GM21360 (cell line): ENCODE measurements at regions not wholly inside any gene's neighbourhood (a gene's known extent, or its start where the extent isn't known, plus 50 kb on each side); places are given as distances from the start of the nearest gene placed in this dataset.
"Not testable (repeated sequence)": the region's sequence is repeated elsewhere in the genome, so short reads cannot be mapped to it uniquely, and the experiment has no call there.

Experiments used
- ATAC-seq: cut with Tn5 transposase; IDR thresholded peaks from one replicate; pipeline ENCODE4 v1.9.1; 2021; ENCODE audit warnings: mild to moderate bottlenecking, moderate library complexity; ENCODE audit not compliant: unreplicated experiment

DNA sequence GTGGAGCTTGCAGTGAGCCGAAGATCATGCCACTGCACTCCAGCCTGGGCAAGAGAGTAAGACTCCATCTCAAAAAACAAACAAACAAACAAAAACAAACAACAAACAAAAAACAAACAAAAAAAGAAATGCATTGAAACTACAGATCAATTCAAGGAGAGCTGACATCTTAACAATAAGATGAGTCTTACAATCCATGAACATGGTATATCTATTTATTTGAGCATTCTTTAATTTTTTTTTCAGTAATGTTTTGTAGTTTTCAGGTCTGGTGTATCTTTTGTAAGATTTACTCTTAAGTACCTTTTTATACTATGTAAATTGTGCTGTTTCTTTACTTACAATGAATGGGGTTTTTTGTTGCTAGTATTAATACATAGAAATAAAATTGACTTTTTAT lies 140.1 kb upstream of the DAPK1 start:
- ATAC-seq, result no peak

DNA sequence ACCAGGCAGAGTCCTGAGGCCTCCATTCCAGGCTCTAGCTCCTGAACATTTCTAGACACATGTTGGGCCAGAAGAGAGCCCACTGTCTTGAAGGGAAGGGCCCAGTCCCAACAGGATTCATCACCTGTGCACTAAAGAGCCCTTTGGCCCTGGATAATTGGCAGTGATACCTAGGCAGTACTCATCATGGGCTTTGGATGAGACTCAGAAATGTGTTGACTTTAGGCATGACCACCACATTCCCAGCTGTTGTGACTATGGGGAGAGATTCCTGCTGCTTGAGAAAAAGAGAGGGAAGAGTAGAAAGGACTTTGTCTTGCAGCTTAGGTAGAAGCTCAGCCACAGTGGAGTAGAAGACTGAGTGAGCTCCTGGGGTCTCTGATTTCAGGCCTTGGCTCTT lies 138.4 kb upstream of the DAPK1 start:
- ATAC-seq, result no peak

DNA sequence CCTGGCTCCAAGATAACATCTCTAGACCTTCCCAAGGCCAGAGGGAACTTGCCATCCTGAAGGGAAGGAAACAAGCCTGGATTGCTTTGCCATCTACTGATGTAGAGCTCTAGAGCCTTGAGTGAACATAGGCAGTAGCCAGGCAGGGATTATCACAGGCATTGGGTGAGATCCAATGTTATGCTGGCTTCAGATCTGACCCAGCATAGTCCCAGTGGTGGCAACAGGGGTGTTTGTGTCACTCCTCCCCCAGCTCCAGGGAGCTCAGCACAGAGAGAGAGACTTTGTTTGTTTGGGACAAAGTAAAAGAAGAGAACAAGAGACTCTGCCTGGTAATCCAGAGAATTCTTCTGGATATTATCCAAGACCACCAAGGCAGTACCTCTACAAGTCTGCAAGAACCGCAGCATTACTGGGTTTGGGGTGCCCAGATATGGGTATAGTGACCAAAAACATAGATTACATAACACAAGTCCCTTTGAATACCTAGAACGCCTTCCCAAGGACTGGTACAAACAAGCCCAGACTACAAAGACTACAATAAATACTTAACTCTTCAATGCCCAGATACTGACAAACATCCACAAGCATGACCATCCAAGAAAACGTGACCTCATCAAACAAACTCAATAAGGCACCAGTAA lies 137.6 kb upstream of the DAPK1 start:
- no peak for ATAC-seq

DNA sequence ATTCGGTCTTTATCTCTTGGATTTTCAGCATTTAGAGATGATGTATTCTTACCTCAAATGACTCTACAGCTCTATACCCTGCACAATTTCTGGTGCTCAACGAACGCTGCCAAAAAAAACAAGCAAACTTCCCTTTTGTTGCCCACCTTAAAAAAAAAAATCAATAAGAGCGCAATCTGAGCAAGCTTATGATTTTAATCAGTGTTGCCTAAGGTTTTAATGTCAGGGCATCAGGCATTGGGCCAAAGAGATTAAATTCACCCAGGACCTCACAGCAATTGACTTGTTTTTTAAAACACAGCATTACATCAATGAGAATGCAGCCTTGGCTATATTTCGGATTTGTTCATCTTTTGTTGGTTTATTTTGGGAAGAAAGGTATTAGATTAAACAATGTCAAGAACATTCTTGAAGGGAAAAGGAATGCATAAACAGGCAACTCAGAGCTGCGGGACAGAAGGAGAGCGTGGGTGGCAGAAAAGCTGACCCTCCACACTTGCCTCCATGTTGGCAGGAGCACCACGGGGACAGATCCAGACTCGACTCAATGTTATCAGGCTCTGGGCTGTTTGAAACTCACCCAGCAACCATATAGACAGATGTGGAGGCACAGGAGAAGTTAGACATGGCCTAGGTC lies 127.5 kb upstream of the DAPK1 start:
- no peak for ATAC-seq

DNA sequence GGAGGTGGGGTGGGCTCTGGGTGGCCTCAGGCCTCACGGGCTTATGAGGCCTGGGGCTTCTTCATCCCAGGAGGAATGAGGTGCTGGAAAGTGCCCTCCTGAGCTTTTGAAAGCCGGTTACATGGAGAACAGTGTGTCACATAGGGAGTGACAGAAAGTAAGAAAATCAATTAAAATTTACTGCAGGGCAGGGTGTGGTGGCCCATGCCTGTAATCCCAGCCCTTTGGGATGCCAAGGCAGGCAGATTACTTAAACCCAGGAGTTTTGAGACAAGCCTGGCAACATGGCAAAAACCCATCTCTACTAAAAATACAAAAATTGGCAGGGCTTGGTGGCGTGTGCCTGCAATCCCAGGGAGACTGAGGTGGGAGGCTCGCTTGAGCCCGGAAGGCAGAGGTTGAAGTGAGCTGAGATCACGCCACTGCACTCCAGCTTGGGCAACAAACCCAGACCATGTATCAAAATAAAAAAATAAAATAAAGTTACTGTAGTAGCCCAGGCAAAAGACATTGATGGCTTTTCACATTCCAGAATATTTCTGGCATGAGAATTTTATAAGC lies 125.8 kb upstream of the DAPK1 start:
- ATAC-seq, result no peak

DNA sequence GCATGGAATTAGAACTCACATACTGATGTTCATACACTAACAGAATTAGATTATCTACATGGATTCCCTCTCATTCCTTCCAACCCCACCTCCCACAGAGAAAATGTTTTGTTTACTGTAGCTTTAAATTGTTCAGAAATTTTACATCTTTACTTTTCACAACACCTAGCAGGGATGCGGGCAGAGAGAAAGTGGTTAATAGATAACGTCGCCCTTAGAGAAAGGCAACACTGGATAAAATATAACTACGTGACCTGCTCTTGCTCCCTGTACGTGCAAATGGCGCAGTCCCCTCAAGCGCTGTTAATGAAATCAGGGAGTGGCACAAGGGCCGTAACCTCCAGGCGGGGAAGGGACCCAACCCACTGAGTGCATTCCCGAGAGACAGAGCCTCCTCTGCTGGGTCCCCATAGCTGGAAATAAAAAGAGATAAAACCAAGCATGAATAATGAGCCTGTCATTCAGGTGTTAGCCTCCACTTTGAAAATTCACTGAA lies 125.3 kb upstream of the DAPK1 start:
- ATAC-seq, result no peak

DNA sequence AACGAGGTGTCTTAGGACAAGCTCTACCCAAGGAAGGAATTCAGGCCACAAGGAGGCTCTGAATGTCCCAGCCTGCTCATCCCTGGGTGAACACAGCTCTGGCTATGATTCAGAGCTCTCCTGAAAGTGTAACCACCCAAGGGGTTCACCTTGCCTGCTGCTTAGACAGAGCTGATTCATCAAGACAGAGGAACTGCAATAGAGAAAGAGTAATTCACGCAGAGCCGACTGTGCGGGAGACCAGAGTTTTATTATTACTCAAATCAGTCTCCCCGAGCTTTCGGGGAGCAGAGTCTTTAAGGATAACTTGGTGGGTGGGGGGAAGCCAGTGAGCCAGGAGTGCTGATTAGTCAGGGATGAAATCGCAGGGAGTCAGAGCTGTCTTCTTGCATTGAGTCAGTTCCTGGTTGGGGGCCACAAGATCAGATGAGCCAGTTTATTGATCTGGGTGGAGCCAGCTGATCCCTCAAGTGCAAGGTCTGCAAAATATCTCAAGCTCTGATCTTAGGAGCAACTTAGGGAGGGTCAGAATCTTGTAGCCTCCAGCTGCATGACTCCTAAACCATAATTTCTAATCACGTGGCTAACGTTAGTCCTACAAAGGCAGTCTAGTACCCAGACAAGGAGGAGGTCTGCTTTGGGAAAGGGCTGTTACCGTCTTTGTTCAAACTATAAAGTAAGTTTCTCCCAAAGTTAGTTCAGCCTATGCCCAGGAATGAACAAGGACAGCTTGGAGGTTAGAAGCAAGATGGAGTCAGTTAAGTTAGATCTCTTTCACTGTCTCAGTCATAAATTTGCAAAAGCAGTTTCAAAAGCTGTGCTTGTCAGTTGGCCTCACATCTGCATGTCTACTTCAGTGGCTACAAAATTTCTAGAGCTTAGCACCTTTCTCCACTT lies 123.4 kb upstream of the DAPK1 start:
- peak; percentile 73 for ATAC-seq

DNA sequence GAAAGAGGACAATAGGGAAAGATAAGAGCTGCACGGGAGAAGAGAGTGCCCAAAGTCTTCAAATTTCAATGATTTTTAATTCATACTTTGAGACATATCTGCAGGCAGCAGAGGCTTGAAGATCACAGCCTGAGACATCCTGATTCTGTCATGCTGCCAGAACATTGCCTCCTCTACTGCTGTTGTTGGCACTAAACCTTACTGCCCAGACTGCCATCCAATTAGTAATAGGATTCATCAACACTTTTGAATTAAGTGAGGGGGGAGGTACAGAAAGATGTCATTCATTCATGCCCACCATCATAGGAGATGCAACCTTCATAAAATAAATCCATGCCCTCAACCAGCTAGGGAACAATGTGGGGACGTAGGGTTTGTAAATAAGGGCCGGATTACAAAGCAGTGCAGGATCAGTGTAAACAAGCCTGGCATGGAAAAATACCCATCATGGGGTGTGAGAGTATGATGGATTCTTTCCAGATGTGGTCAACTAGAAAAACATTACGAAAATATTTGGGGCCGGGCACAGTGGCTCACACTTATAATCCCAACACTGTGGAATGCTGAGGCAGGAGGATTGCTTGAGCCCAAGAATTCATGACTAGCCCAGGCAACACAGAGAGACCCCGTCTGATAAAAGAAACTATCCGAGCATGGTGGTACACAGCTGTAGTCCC lies 122.1 kb upstream of the DAPK1 start:
- ATAC-seq, result no peak

DNA sequence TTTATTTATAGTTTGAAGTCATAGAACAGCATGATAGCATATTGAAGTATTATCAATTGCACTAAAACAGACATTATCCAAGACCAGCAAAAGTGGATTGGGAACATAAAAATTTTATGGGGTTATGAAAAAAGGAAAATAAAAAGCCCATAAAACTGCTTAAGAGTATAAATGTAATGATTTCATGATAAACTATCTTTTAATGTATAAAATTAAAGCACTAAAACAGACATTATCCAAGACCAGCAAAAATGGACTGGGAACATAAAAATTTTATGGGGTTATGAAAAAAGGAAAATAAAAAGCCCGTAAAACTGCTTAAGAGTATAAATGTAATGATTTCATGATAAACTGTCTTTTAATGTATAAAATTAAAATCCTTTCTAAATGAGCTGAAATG lies 119.0 kb upstream of the DAPK1 start:
- no peak for ATAC-seq

DNA sequence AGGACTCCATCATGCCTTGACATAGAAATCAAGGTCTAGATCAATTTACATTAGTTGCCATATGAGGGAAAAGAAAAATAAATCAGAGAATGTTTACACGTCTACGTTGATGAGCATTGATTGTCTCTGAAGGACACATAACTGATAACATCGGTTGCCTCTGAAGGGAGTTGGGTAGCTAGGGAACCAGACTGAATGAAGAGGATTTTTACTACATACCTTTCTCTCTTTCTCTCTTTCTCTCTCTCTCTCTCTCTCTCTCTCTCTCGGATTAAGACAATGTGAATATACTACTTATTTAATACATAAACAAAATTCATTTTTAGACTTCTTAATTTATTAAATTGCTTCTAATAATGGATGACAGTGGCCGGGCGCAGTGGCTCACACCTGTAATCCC lies 118.4 kb upstream of the DAPK1 start:
- ATAC-seq, result no peak

DNA sequence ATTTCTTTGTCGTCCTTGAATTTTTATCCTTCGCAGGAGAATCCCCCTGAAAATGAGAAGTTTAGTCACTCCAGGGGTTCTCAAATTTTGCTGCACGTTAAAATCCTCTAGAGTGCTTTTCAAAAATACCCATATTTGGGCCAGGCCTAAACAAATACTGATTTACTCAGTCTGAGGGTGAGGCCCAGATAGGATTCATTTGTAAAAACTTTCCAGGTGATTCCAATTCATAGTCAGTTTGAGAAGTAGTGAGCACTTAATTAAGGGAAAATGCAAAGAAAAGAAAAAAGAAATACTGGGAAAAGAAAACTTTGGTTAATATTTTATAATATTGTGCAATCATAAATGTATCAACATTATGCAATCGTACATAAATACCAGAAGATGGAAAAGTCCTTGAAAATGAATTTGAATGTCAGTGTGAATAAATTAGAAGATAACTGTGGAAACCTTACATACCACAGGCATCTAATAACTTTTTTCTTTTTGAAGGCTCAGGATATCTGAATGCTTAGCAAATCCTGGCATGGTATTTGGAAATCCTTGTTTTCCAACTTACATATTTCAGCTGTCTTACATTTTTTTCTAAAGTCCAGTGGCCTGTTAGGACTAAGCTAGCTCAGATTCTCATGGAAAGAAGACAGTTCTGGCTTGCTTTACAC lies 116.5 kb upstream of the DAPK1 start:
- ATAC-seq, result no peak

DNA sequence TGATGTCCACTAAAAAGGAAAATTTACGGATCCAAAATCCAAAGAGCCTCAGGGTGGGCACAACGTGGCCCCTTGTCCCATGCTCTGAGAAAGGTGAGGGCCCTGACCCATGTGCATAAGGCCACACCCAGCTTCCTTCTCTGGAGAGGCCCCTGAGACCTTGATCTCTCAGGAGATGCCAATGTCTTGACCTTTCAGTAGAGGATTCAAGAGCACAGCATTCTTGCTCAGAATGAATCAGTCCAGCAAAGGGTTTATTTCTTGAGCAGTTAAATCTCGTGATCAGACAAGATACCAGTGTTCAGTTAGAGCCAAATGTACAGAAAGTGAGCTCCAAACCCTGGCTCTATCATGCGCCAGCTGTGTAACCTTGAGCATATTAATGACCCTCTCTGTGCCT lies 115.9 kb upstream of the DAPK1 start:
- ATAC-seq, result no peak

DNA sequence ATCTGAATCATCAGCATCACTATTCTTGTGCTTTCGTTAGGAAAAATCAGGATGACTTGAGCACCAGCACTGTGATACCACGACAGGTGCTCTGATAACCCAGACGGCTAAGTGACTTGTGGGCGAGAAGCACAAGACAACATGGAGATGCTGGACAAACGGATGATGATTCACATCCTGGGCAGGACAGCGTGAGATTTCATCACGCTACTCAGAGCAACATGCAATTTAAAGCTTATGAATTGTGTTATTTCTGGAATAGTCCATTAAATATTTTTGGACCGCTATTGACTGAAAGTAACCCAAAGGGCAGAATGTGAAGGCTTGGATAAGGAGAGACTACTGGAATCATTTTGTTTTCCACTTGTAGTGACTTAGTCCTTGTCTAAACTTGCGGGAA lies 114.8 kb upstream of the DAPK1 start:
- ATAC-seq, result no peak

DNA sequence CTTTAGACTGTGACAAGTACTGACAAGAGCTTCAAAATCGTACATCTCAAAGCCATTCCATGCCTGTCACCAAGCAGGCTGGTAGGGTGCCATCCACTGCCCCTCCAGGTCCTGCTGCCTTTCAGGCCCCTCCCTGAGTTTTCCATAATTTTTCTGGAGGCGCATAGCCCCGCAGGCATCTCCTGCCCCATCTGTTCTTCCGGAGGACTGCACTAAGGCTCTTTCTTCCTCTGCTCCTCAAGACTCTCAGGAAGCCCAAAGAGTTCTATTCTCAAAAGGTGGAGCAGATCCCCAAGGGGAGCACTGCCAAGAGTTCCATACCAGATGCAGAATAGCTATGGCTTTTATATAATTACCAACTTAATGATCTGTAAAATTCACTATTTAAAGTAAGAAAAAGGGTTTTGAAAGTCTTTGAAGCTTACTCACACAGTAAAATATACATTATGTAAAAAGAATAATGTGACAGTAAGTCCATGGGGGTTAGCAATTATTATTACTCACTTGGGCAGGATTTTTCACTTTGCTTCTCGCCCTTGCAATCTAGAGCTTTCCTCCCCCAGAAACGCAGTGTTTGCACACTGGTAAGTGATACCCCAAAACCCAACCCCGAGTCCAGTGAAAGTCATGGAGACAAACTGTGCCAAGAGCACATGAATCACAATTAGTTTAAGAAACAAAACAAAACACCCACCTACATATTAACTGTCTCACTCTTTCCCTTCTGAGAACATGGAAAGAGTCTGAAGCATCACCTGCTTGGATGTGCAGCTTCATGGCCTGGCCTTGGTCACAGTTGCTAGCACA lies 114.1 kb upstream of the DAPK1 start:
- no peak for ATAC-seq

DNA sequence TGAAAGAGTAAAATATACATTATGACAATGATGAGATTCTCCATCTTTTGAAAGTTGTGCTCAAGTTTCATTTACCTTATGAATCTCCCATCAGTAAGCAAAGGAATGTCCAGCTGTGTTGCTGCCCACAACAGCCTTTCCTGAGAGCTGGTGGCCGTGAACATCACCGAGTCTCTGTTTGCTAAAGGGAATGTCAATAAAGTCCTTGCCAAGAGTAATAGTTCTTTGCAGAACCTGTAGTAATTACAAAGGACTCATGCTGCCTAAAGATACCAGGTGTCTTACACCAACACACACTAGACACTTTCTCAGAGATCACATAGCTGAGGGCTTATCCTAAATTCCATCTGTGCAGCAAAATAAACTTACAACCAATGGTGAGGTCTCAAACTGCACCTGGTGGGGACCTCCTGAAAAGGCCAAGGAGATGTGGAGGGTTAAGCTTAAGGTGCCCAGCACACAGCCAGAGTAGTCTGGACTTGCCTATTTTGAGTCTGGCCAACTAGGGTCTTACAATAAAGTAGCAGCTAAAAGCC lies 111.1 kb upstream of the DAPK1 start:
- ATAC-seq, result no peak

DNA sequence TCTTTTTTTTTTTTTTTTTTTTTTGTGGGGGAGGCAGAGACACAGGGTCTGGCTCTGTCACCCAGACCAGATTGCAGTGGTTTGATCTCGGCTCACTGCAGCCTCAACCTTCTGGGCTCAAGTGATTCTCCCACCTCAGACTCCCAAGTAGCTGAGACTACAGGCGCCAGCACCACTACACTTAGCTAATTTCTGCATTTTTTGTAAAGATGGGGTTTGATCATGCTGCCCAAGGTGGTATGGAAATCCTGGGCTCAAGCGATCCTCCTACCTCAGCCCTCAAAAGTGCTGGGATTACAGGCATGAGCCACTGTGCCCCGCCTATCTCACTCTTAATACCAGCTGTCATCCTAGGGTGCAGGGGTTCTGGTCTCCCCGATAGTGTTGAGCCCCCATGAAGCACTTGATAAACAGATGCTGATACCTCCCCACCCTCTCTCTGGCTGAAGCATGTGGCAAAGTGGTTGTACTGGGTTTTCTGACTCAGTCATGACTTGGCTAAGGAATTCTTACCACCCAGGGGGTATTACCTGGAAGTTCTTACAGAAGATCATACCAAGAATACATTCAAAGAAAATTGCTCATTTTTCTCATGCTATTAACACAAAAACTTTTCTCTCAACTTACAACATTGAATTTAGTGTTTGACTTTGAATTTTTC lies 110.2 kb upstream of the DAPK1 start:
- no peak for ATAC-seq

DNA sequence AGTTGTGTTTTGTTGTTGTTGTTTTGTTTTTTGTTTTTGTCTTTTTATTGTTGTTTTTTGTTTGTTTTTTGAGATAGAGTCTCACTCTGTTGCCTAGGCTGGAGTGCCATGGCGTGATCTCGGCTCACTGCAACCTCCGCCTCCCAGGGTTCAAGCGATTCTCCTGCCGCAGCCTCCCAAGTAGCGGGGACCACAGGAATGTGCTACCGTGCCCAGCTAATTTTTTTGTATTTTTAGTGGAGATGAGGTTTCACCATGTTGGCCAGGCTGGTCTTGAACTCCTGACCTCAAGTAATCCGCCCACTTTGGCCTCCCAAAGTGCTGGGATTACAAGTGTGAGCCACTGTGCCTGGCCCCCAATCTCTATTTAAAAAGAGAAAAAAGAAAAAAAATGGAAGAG lies 109.0 kb upstream of the DAPK1 start:
- ATAC-seq, result not testable (repeated sequence)

DNA sequence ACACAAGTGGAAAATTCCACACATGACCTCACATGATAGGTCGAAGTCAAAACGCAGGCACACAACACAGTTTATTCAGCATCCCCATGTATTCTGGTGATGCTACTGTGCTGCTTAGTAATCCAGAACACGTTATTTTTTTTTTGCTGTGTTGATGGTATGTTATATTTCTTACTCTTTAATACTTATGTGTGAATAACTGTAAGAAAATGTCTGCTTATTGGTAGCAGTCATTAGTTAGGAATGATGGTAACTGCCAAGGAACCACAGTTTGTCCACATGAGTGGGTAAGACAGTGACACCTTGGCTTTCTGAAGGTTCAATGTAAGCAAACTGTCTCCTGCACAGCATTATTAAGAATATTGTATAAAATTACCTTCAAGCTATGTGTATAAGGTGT lies 107.7 kb upstream of the DAPK1 start:
- no peak for ATAC-seq

DNA sequence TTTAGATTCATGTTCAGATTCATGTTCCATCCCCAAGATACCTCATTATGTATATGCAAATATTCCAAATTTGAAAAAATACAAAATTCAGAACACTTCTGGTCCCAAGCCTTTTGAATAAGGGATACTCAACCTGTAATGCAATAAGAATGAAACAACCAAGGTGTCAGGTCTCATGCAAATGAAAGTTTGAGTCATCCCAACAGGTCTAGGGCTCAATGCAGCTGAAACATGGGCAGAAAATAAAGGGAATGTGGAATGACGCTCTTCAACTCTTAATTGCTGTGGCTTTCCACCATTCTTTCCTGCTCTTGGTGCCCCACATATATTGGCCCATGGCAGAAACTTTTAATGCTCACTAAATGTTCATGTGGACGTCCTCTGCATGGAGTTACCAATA lies 107.3 kb upstream of the DAPK1 start:
- no peak for ATAC-seq
